HepG2 (cell line): ENCODE measurements at regions not wholly inside any gene's neighbourhood (a gene's known extent, or its start where the extent isn't known, plus 50 kb on each side); places are given as distances from the start of the nearest gene placed in this dataset.
A peak's percentile ranks its signal among the peaks of the same experiment; 100 is the strongest.

ENCODE experiments used
- ATAC-seq: fragments of 200-7000 bp; cut with Tn5 transposase; 3 replicates; pipeline ENCODE4 v1.9.1; 2020; ENCODE audit warnings: mild to moderate bottlenecking, moderate library complexity
- BruUV-seq: library from RNA; stranded (reverse); fragments of 400-500 nt; replicated peaks from 2 replicates; lab custom pipeline; 2021; lab: Mats Ljungman, UMichigan
- CTCF ChIA-PET: fragments of 300-600 bp; formaldehyde crosslinking; extraction: SDS; loops from one replicate; lab custom pipeline; 2021; ENCODE audit warnings: low total read pairs, inconsistent platforms, low intra/inter-chr PET ratio; lab: Yijun Ruan, JAX
- POLR2A ChIA-PET: fragments of 350-600 bp; sonication (Branson Sonifier 250); formaldehyde crosslinking; loops from one replicate; lab custom pipeline; 2020; ENCODE audit warnings: antibody characterized with exemption, inconsistent platforms; lab: Yijun Ruan, JAX
- DNase-seq: peaks from one replicate; pipeline ENCODE4 v3.0.0-alpha.2; 2015; ENCODE audit warnings: low spot score
- FAIRE-seq: peaks from 3 replicates; lab custom pipeline; 2011; peaks lifted over from hg19 to GRCh38; lab: Jason Lieb, UNC
- H2AFZ ChIP-seq: one replicate; pipeline ENCODE4 v1.6.1; 2011; ENCODE audit warnings: low read length, inconsistent platforms
- H3K27ac ChIP-seq: fragments of 300-600 bp; 3 replicates; pipeline ENCODE4 v1.8.0; 2011; ENCODE audit warnings: mixed run types, mild to moderate bottlenecking, mixed read lengths, low read length, inconsistent platforms; ENCODE audit not compliant: insufficient read depth; ENCODE audit errors: extremely low read length
- H3K27me3 ChIP-seq, 2 experiments: fragments of 200-600 bp in 1 of 2; 2 replicates in 1 of 2; 3 replicates in 1 of 2; pipeline versions ENCODE4 v1.6.0 to v1.8.0; 2011; ENCODE audit warnings: low read length in 2 of 2, mild to moderate bottlenecking in 2 of 2, moderate library complexity in 2 of 2, inconsistent platforms in 1 of 2; ENCODE audit not compliant: insufficient read depth in 2 of 2, control insufficient read depth in 1 of 2
- H3K36me3 ChIP-seq, 2 experiments: fragments of 200-600 bp in 1 of 2; replicated peaks in 1 of 2; 2 replicates in 1 of 2; 3 replicates in 1 of 2; pipeline versions ENCODE4 v1.5.1 to v1.8.0; 2011; ENCODE audit warnings: low read length in 2 of 2, inconsistent platforms in 1 of 2; ENCODE audit not compliant: insufficient read depth in 2 of 2, control insufficient read depth in 1 of 2
- H3K4me1 ChIP-seq: 2 replicates; pipeline ENCODE4 v1.5.1; 2012; ENCODE audit warnings: low read length, inconsistent platforms; ENCODE audit not compliant: insufficient read depth
- H3K4me2 ChIP-seq: 2 replicates; pipeline ENCODE4 v1.6.0; 2011; ENCODE audit warnings: low read depth, low read length, inconsistent platforms
- H3K4me3 ChIP-seq, 3 experiments: fragments of 200-600 bp in 1 of 3; sonication (generic), shearing (Covaris generic) in 1 of 3; replicated peaks in 1 of 3; 2 replicates each; pipeline ENCODE4 v1.5.1; 2011 to 2016; ENCODE audit warnings: low read length in 3 of 3, inconsistent platforms in 2 of 3, low read depth in 2 of 3, mild to moderate bottlenecking in 2 of 3, control low read depth in 1 of 3, mixed read lengths in 1 of 3; ENCODE audit not compliant: insufficient read depth in 1 of 3
- H3K79me2 ChIP-seq: one replicate; pipeline ENCODE4 v1.6.1; 2011; ENCODE audit warnings: low read length, inconsistent platforms; ENCODE audit not compliant: insufficient read depth
- H3K9ac ChIP-seq: 2 replicates; pipeline ENCODE4 v1.6.0; 2011; ENCODE audit warnings: mild to moderate bottlenecking, low read depth, low read length, inconsistent platforms; ENCODE audit not compliant: insufficient read depth
- H3K9me3 ChIP-seq: 2 replicates; pipeline ENCODE4 v1.5.1; 2012; ENCODE audit warnings: mild to moderate bottlenecking, low read length
- H4K20me1 ChIP-seq: 2 replicates; pipeline ENCODE4 v1.6.0; 2011; ENCODE audit warnings: inconsistent platforms, mild to moderate bottlenecking, low read length, moderate library complexity; ENCODE audit not compliant: insufficient read depth
- AGO1 ChIP-seq: fragments of 200-400 bp; formaldehyde crosslinking; IDR thresholded peaks from 2 replicates; pipeline ENCODE4 v1.6.1; 2017; ENCODE audit warnings: mild to moderate bottlenecking, low read depth, low read length, moderate library complexity; ENCODE audit not compliant: poor library complexity, severe bottlenecking
- ATF1 ChIP-seq: IDR thresholded peaks from 2 replicates; pipeline ENCODE4 v1.6.1; 2016; ENCODE audit warnings: mild to moderate bottlenecking, control low read depth
- FIP1L1 ChIP-seq: fragments of 200-400 bp; formaldehyde crosslinking; IDR thresholded peaks from 2 replicates; pipeline ENCODE4 v1.6.1; 2018; ENCODE audit warnings: low read depth, mild to moderate bottlenecking, low read length, moderate library complexity, borderline replicate concordance; ENCODE audit not compliant: insufficient read depth
- GTF3A ChIP-seq: sonication (generic); formaldehyde crosslinking; conservative IDR thresholded peaks from 2 replicates; pipeline ENCODE4 v1.4.0; 2020; ENCODE audit warnings: mild to moderate bottlenecking, missing genetic modification reagents
- MTA1 ChIP-seq: sonication (generic); formaldehyde crosslinking; IDR thresholded peaks from 2 replicates; pipeline ENCODE4 v1.4.0; 2020; ENCODE audit warnings: missing genetic modification reagents, mild to moderate bottlenecking, borderline replicate concordance
- NKX3-1 ChIP-seq: sonication (generic); formaldehyde crosslinking; IDR thresholded peaks from 2 replicates; pipeline ENCODE4 v1.5.0; 2020; ENCODE audit warnings: missing genetic modification reagents
- POLR2AphosphoS2 ChIP-seq: IDR thresholded peaks from 2 replicates; pipeline ENCODE4 v1.6.1; 2011; ENCODE audit warnings: low read depth, low read length, improper control_type of control experiment
- RELA ChIP-seq: sonication (generic); formaldehyde crosslinking; IDR thresholded peaks from 2 replicates; pipeline ENCODE4 v1.4.0; 2020; ENCODE audit warnings: missing genetic modification reagents
- RORA ChIP-seq: sonication (generic); formaldehyde crosslinking; IDR thresholded peaks from 2 replicates; pipeline ENCODE4 v1.5.0; 2020; ENCODE audit warnings: mild to moderate bottlenecking, missing genetic modification reagents, moderate library complexity
- YEATS2 ChIP-seq: sonication (generic); formaldehyde crosslinking; IDR thresholded peaks from 2 replicates; pipeline ENCODE4 v1.4.0; 2020; ENCODE audit warnings: missing genetic modification reagents, borderline replicate concordance
- ZNF10 ChIP-seq: sonication (generic); formaldehyde crosslinking; IDR thresholded peaks from 2 replicates; pipeline ENCODE4 v1.4.0; 2020; ENCODE audit warnings: mild to moderate bottlenecking, low read depth, missing genetic modification reagents, borderline replicate concordance
- ZNF101 ChIP-seq: sonication (generic); formaldehyde crosslinking; IDR thresholded peaks from 2 replicates; pipeline ENCODE4 v1.4.0; 2020; ENCODE audit warnings: mild to moderate bottlenecking, low read depth, missing genetic modification reagents, borderline replicate concordance
- ZNF235 ChIP-seq: sonication (generic); formaldehyde crosslinking; IDR thresholded peaks from 2 replicates; pipeline ENCODE4 v1.8.1; 2023; ENCODE audit warnings: mild to moderate bottlenecking, missing genetic modification reagents, borderline replicate concordance
- ZNF264 ChIP-seq: sonication (generic); formaldehyde crosslinking; IDR thresholded peaks from 2 replicates; pipeline ENCODE4 v1.4.0; 2020; ENCODE audit warnings: missing genetic modification reagents
- ZNF572 ChIP-seq: sonication (generic); formaldehyde crosslinking; IDR thresholded peaks from 2 replicates; pipeline ENCODE4 v1.5.1; 2020; ENCODE audit warnings: mild to moderate bottlenecking, missing genetic modification reagents
- ZNF577 ChIP-seq: sonication (generic); formaldehyde crosslinking; IDR thresholded peaks from 2 replicates; pipeline ENCODE4 v1.4.0; 2020; ENCODE audit warnings: mild to moderate bottlenecking, low read depth, missing genetic modification reagents, borderline replicate concordance
- ZNF616 ChIP-seq: sonication (generic); formaldehyde crosslinking; IDR thresholded peaks from 2 replicates; pipeline ENCODE4 v1.5.0; 2020; ENCODE audit warnings: low read depth, mild to moderate bottlenecking, missing genetic modification reagents
- ZUFSP ChIP-seq: sonication (generic); formaldehyde crosslinking; IDR thresholded peaks from 2 replicates; pipeline ENCODE4 v1.9.0; 2021; ENCODE audit warnings: missing genetic modification reagents, mild to moderate bottlenecking, borderline replicate concordance
- WGBS: methylation state at CpG from one replicate; pipeline ENCODE4 v1.1.6; 2017; ENCODE audit warnings: low lambda C conversion rate; 5-methylcytosine and 5-hydroxymethylcytosine counted together
- in situ Hi-C: cut with HindIII; loops from 2 replicates; pipeline ENCODE4 v1.10.0; 2017; ENCODE audit warnings: low pct_unique_long_range_greater_than_20kb; ENCODE audit not compliant: extremely low pct_ligation_motif_present
- intact Hi-C: fragments of 100-400 bp; cut with micrococcal nuclease; formaldehyde crosslinking; loops from one replicate; pipeline ENCODE4 v1.10.0; 2022; ENCODE audit not compliant: unreplicated experiment

- Histone ChIP-seq H3K4me3 (no peak overlapping the region), H4K20me1 (no peaks in the 10 kb centered on the region), H3K4me1 (no peaks in the 10 kb centered on the region), H3K9ac (no peak overlapping the region), H3K9me3 (no peaks in the 10 kb centered on the region), H3K27me3 (peaks cover 0 to 24% of the 10 kb centered on the region in 2 experiments; a peak in 3 of 5 replicates), H3K27ac (no peak overlapping the region), H3K4me2 (no peak overlapping the region), H3K79me2 (no peaks in the 10 kb centered on the region), H2AFZ (no peak overlapping the region), H3K36me3 (no peaks in the 10 kb centered on the region)
- CTCF ChIA-PET: no interaction called here
- no TSS peak for BruUV-seq
- POLR2A ChIA-PET: no interaction called here
- peak; percentile 30 for TF ChIP-seq AGO1
- no peak for TF ChIP-seq ZNF577 (CRISPR knock-in tag)
- in situ Hi-C loops: no loop called here
- FAIRE-seq (no peak), DNase-seq (no peak), ATAC-seq (no peak)
- 57% methylated on average over 28 of the region's 37 CpGs for WGBS
- intact Hi-C loops: no loop called here
Observed at GRCh38 chr2:3059141-3059925, 318.3 kb downstream of the EIPR1 start.

GRCh38 chr2:3054066-3054465 is 323.6 kb downstream of the EIPR1 start:
- H3K4me2 ChIP-seq: no peak overlapping the region
- H3K27ac ChIP-seq: no peak overlapping the region
- intact Hi-C loops: no loop called here
- H3K4me1 ChIP-seq: no peaks in the 10 kb centered on the region
- in situ Hi-C loops: no loop called here
- no peak for FAIRE-seq
- DNase-seq: no peak
- no TSS peak for BruUV-seq
- peaks cover 0 to 21% of the 10 kb centered on the region in 2 experiments; a peak in 4 of 5 replicates for H3K27me3 ChIP-seq
- ChIA-PET POLR2A (no interaction called here), CTCF (no interaction called here)
- H3K79me2 ChIP-seq: no peaks in the 10 kb centered on the region
- H3K9me3 ChIP-seq: no peaks in the 10 kb centered on the region
- H3K4me3 ChIP-seq: no peak overlapping the region
- peak; percentile 45; the same call in 1 of the 3 replicates for ATAC-seq
- WGBS: 17% methylated on average over 8 of the region's 8 CpGs
- H3K36me3 ChIP-seq: no peaks in the 10 kb centered on the region
- H3K9ac ChIP-seq: no peak overlapping the region
- H2AFZ ChIP-seq: no peak overlapping the region
- no peaks in the 10 kb centered on the region for H4K20me1 ChIP-seq
- no peak for TF ChIP-seq ZNF101 (CRISPR knock-in tag)
- no peak for TF ChIP-seq POLR2AphosphoS2
- TF ChIP-seq MTA1 (CRISPR knock-in tag): no peak
- no peak for TF ChIP-seq ZNF572 (CRISPR knock-in tag)
- TF ChIP-seq ZNF264 (CRISPR knock-in tag): no peak
- no peak for TF ChIP-seq NKX3-1 (CRISPR knock-in tag)
- TF ChIP-seq FIP1L1: no peak
- no peak for TF ChIP-seq YEATS2 (CRISPR knock-in tag)
- TF ChIP-seq RELA (CRISPR knock-in tag): no peak
- TF ChIP-seq RORA: no peak
- TF ChIP-seq ATF1 (CRISPR knock-in tag): no peak
- no peak for TF ChIP-seq ZNF10 (CRISPR knock-in tag)
- no peak for TF ChIP-seq ZNF235 (CRISPR knock-in tag)
- no peak for TF ChIP-seq ZUFSP
- TF ChIP-seq ZNF616: no peak
- TF ChIP-seq GTF3A (CRISPR knock-in tag): no peak
